GM23248 (cell line): ENCODE measurements at regions not wholly inside any gene's neighbourhood (a gene's known extent, or its start where the extent isn't known, plus 50 kb on each side); places are given as distances from the start of the nearest gene placed in this dataset.

ENCODE experiments used
- EZH2 ChIP-seq: fragments of 200-600 bp; sonication (generic); IDR thresholded peaks from 2 replicates; pipeline ENCODE4 v1.6.1; 2018; ENCODE audit warnings: antibody characterized with exemption, mild to moderate bottlenecking; ENCODE audit not compliant: insufficient read depth, poor library complexity, severe bottlenecking
- EZH2phosphoT487 ChIP-seq: fragments of 200-600 bp; sonication (generic); IDR thresholded peaks from 2 replicates; pipeline ENCODE4 v1.6.1; 2018; ENCODE audit warnings: antibody characterized with exemption, moderate library complexity, mild to moderate bottlenecking, low read depth; ENCODE audit not compliant: insufficient read depth

DNA sequence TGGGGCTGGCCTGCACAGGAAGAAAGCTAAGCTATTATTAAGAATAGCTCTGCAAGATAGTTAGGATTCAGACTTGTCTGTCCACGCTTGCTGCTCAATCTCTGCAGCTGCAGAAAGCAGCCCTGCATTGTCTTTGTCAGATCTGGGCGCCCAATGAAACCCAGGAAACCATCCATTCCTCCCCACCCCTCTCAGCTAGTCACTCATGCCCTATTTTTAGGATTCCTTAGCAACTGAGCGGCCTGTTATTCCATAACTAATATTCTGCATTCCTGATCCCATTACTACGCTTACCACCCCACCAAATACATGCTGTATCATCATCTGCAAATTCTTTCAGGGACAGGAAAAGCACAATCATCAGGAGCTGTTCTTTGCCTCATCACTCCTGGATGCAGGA is 52.9 kb upstream of the APC start:
- TF ChIP-seq EZH2 (no peak), EZH2phosphoT487 (no peak)
